CD4-positive, CD25-positive, alpha-beta regulatory T cell (primary cell): ENCODE measurements at regions not wholly inside any gene's neighbourhood (a gene's known extent, or its start where the extent isn't known, plus 50 kb on each side); places are given as distances from the start of the nearest gene placed in this dataset.

Source experiments
- ATAC-seq, 2 donors: fragments of 150-1000 bp; cut with Tn5 transposase; one replicate each; pipeline ENCODE4 v1.10.0; 2021; ENCODE audit warnings: low read depth in 2 of 2, moderate number of reproducible peaks in 2 of 2, moderate library complexity in 1 of 2
- DNase-seq, 3 donors: peaks; one replicate each; pipeline versions ENCODE4 v3.0.0 to v3.0.0-alpha.2; 2012 to 2022; ENCODE audit warnings: mixed read lengths in 1 of 3
- H3K27ac ChIP-seq: one replicate; pipeline ENCODE4 v1.7.0; 2013; ENCODE audit warnings: mild to moderate bottlenecking, low read length; ENCODE audit not compliant: insufficient read depth, poor library complexity, severe bottlenecking
- H3K27me3 ChIP-seq: one replicate; pipeline ENCODE4 v1.7.0; 2013; ENCODE audit warnings: low read length; ENCODE audit not compliant: control insufficient read depth, insufficient read depth
- H3K36me3 ChIP-seq: one replicate; pipeline ENCODE4 v1.7.0; 2013; ENCODE audit warnings: mild to moderate bottlenecking, low read length, moderate library complexity; ENCODE audit not compliant: control insufficient read depth, insufficient read depth
- H3K4me1 ChIP-seq: 2 replicates; pipeline ENCODE4 v1.7.0; 2013; ENCODE audit warnings: mild to moderate bottlenecking, low read length; ENCODE audit not compliant: insufficient read depth, control insufficient read depth, poor library complexity, severe bottlenecking
- H3K4me3 ChIP-seq: one replicate; pipeline ENCODE4 v1.7.0; 2013; ENCODE audit warnings: low read depth, mild to moderate bottlenecking, low read length, moderate library complexity
- H3K9me3 ChIP-seq, 2 experiments: 1 replicate in 1 of 2; 2 replicates in 1 of 2; pipeline ENCODE4 v1.7.0; 2013; ENCODE audit warnings: low read length in 2 of 2, mild to moderate bottlenecking in 1 of 2, moderate library complexity in 1 of 2; ENCODE audit not compliant: control insufficient read depth in 2 of 2
- H3K27ac Mint-ChIP-seq, 3 donors: one replicate each; pipeline ENCODE4 v1.8.0; 2020 to 2022; ENCODE audit warnings: mild to moderate bottlenecking in 3 of 3, mixed read lengths in 3 of 3, moderate library complexity in 2 of 3
- H3K27me3 Mint-ChIP-seq: one replicate; pipeline ENCODE4 v1.8.0; 2022; ENCODE audit warnings: mild to moderate bottlenecking, mixed read lengths
- H3K36me3 Mint-ChIP-seq: one replicate; pipeline ENCODE4 v1.8.0; 2020; ENCODE audit warnings: mixed read lengths
- H3K4me1 Mint-ChIP-seq, 4 donors: one replicate each; pipeline ENCODE4 v1.8.0; 2020 to 2022; ENCODE audit warnings: mixed read lengths in 4 of 4, mild to moderate bottlenecking in 1 of 4
- H3K4me3 Mint-ChIP-seq, 4 donors: one replicate each; pipeline ENCODE4 v1.8.0; 2020 to 2022; ENCODE audit warnings: mild to moderate bottlenecking in 4 of 4, mixed read lengths in 4 of 4, moderate library complexity in 3 of 4
- H3K9me3 Mint-ChIP-seq, 7 donors: one replicate each; pipeline ENCODE4 v1.8.0; 2020 to 2022; ENCODE audit warnings: mixed read lengths in 7 of 7, mild to moderate bottlenecking in 3 of 7, moderate library complexity in 2 of 7

GRCh38 chr2:136195226-136195625, 77.3 kb upstream of the CXCR4 start:
- Histone ChIP-seq H3K27me3 (no peaks in the 10 kb centered on the region), H3K4me3 (no peak overlapping the region), H3K9me3 (no peaks in the 10 kb centered on the region), H3K36me3 (no peaks in the 10 kb centered on the region), H3K4me1 (no peaks in the 10 kb centered on the region), H3K27ac (no peak overlapping the region)
- ATAC-seq (no peak), DNase-seq (no peak)
- H3K27ac Mint-ChIP-seq, result no peak overlapping the region
- peaks cover 9% of the 10 kb centered on the region for H3K36me3 Mint-ChIP-seq
- H3K4me1 Mint-ChIP-seq, result peaks cover 0 to 8% (median 3%) of the 10 kb centered on the region in 4 donors
- no peak overlapping the region for H3K4me3 Mint-ChIP-seq
- H3K9me3 Mint-ChIP-seq, result peaks cover 0 to 8% (median 0%) of the 10 kb centered on the region in 7 donors
- peaks cover 4% of the 10 kb centered on the region for H3K27me3 Mint-ChIP-seq

DNA sequence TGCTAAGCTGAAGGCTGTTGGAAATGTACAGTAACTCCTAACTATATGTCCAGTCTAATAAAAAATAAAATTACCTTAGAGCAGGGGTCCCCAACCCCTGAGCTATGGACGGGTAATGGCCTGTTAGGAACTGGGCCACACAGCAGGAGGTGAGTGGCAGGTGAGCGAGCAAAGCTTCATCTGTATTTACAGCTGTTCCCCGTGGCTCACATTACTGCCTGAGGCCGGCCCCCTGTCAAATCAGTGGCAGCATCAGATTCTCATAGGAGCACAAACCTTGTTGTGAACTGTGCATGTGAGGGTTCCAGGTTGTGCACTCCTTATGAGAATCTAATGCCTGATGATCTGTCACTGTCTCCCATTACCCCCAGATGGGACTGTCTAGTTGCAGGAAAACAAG, 73.1 kb upstream of the CXCR4 start:
- no peaks in the 10 kb centered on the region for H3K27me3 Mint-ChIP-seq
- Histone ChIP-seq H3K9me3 (no peaks in the 10 kb centered on the region), H3K36me3 (no peaks in the 10 kb centered on the region), H3K27me3 (no peaks in the 10 kb centered on the region), H3K27ac (no peak overlapping the region), H3K4me1 (no peaks in the 10 kb centered on the region), H3K4me3 (no peak overlapping the region)
- peaks cover 0 to 4% (median 2%) of the 10 kb centered on the region in 4 donors for H3K4me1 Mint-ChIP-seq
- peak overlapping the region in 1 of 3 donors; percentile 30 for H3K27ac Mint-ChIP-seq
- peaks cover 0 to 3% (median 0%) of the 10 kb centered on the region in 7 donors for H3K9me3 Mint-ChIP-seq
- no peaks in the 10 kb centered on the region for H3K36me3 Mint-ChIP-seq
- ATAC-seq (no peak), DNase-seq (no peak)
- no peak overlapping the region for H3K4me3 Mint-ChIP-seq

GRCh38 chr2:136189221-136189782, 71.4 kb upstream of the CXCR4 start:
- H3K36me3 ChIP-seq, result no peaks in the 10 kb centered on the region
- H3K4me3 Mint-ChIP-seq, result no peak overlapping the region
- H3K9me3 Mint-ChIP-seq, result peaks cover 0 to 3% (median 0%) of the 10 kb centered on the region in 7 donors
- ATAC-seq (no peak), DNase-seq (no peak)
- no peaks in the 10 kb centered on the region for H3K27me3 Mint-ChIP-seq
- H3K27me3 ChIP-seq, result no peaks in the 10 kb centered on the region
- no peak overlapping the region for H3K27ac Mint-ChIP-seq
- no peaks in the 10 kb centered on the region for H3K36me3 Mint-ChIP-seq
- H3K9me3 ChIP-seq, result no peaks in the 10 kb centered on the region
- peaks cover 0 to 4% (median 2%) of the 10 kb centered on the region in 4 donors for H3K4me1 Mint-ChIP-seq
- H3K27ac ChIP-seq, result no peak overlapping the region
- no peaks in the 10 kb centered on the region for H3K4me1 ChIP-seq
- no peak overlapping the region for H3K4me3 ChIP-seq

- no peak for DNase-seq
- H3K27ac ChIP-seq, result no peak overlapping the region
- peak overlapping the region in 1 of 3 donors; percentile 0 for H3K27ac Mint-ChIP-seq
- H3K36me3 ChIP-seq, result no peaks in the 10 kb centered on the region
- peaks cover 0 to 4% (median 0%) of the 10 kb centered on the region in 7 donors for H3K9me3 Mint-ChIP-seq
- H3K36me3 Mint-ChIP-seq, result no peaks in the 10 kb centered on the region
- no peaks in the 10 kb centered on the region for H3K9me3 ChIP-seq
- H3K4me1 Mint-ChIP-seq, result peaks cover 0 to 6% (median 2%) of the 10 kb centered on the region in 4 donors
- ATAC-seq, result no peak
- H3K4me3 ChIP-seq, result no peak overlapping the region
- H3K4me1 ChIP-seq, result no peaks in the 10 kb centered on the region
- no peak overlapping the region for H3K4me3 Mint-ChIP-seq
- no peaks in the 10 kb centered on the region for H3K27me3 Mint-ChIP-seq
- H3K27me3 ChIP-seq, result no peaks in the 10 kb centered on the region
Measured at GRCh38 chr2:136188086-136188485, 70.1 kb upstream of the CXCR4 start.

- ATAC-seq, result no peak
- Histone ChIP-seq H3K4me1 (no peaks in the 10 kb centered on the region), H3K4me3 (no peak overlapping the region), H3K27ac (no peak overlapping the region), H3K36me3 (no peaks in the 10 kb centered on the region), H3K27me3 (no peaks in the 10 kb centered on the region), H3K9me3 (no peaks in the 10 kb centered on the region)
- Mint-ChIP-seq H3K27ac (no peak overlapping the region), H3K4me1 (peaks cover 0 to 6% (median 0%) of the 10 kb centered on the region in 4 donors), H3K9me3 (peaks cover 0 to 4% (median 0%) of the 10 kb centered on the region in 7 donors), H3K36me3 (no peaks in the 10 kb centered on the region), H3K27me3 (no peaks in the 10 kb centered on the region), H3K4me3 (no peak overlapping the region)
- DNase-seq, result no peak
Measured at GRCh38 chr2:136185981-136186776, 68.2 kb upstream of the CXCR4 start.

DNA sequence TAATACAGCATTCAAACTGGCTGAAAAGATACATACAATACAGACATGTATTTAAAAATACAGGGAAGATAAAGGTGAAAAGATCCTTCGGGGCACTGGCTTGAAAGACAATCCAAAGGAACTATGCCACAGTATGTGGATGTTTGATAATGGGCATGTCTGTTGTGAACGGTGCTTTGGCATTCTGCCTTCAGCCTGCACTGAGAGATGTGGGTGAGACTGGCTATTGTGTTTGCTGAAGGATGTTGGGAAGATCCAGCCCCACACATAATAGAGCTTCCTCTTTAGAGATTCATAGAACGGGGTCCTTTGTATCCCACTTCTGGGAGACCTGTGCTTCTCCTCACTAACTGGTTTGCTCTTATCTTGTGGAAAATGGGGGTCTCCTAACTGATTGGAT, 65.1 kb upstream of the CXCR4 start:
- Histone ChIP-seq H3K4me1 (no peaks in the 10 kb centered on the region), H3K9me3 (no peaks in the 10 kb centered on the region), H3K36me3 (no peaks in the 10 kb centered on the region), H3K27ac (no peak overlapping the region), H3K27me3 (no peaks in the 10 kb centered on the region), H3K4me3 (no peak overlapping the region)
- Mint-ChIP-seq H3K36me3 (no peaks in the 10 kb centered on the region), H3K27ac (peak overlapping the region in 1 of 3 donors; percentile 56), H3K27me3 (no peaks in the 10 kb centered on the region), H3K9me3 (peaks cover 0 to 4% (median 0%) of the 10 kb centered on the region in 7 donors), H3K4me3 (no peak overlapping the region), H3K4me1 (peaks cover 0 to 12% (median 4%) of the 10 kb centered on the region in 4 donors)
- DNase-seq (no peak), ATAC-seq (no peak)

DNA sequence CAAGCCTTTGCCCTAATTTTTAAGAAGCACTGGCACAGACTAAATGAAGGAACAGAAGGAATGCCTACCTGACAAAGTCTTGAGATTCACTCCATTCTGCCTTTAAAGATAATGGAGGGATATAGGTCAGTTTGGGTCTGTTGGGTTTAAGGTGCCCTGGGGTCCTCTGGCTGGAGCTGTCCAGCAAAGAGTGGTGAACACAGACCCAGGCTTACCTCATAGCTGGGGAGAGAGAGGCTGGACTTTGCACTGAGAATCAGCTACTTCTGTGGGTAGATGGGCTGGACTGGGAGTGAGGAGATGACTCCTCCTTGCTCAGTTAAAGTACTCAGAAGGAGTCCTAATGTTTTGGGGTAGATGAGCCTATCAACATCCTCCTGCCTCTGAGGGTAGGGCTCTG, 64.4 kb upstream of the CXCR4 start:
- H3K27me3 ChIP-seq, result no peaks in the 10 kb centered on the region
- H3K4me1 Mint-ChIP-seq, result peaks cover 0 to 11% (median 4%) of the 10 kb centered on the region in 4 donors
- H3K4me1 ChIP-seq, result no peaks in the 10 kb centered on the region
- H3K4me3 ChIP-seq, result no peak overlapping the region
- H3K9me3 ChIP-seq, result no peaks in the 10 kb centered on the region
- no peaks in the 10 kb centered on the region for H3K36me3 ChIP-seq
- H3K36me3 Mint-ChIP-seq, result no peaks in the 10 kb centered on the region
- peaks cover 0 to 4% (median 1%) of the 10 kb centered on the region in 7 donors for H3K9me3 Mint-ChIP-seq
- DNase-seq, result no peak
- ATAC-seq, result no peak
- no peak overlapping the region for H3K4me3 Mint-ChIP-seq
- H3K27me3 Mint-ChIP-seq, result no peaks in the 10 kb centered on the region
- H3K27ac ChIP-seq, result no peak overlapping the region
- peak overlapping the region in 1 of 3 donors; percentile 49 for H3K27ac Mint-ChIP-seq
